ENCODE measurements at regions not wholly inside any gene's neighbourhood (a gene's known extent, or its start where the extent isn't known, plus 50 kb on each side); places are given as distances from the start of the nearest gene placed in this dataset.

DNA sequence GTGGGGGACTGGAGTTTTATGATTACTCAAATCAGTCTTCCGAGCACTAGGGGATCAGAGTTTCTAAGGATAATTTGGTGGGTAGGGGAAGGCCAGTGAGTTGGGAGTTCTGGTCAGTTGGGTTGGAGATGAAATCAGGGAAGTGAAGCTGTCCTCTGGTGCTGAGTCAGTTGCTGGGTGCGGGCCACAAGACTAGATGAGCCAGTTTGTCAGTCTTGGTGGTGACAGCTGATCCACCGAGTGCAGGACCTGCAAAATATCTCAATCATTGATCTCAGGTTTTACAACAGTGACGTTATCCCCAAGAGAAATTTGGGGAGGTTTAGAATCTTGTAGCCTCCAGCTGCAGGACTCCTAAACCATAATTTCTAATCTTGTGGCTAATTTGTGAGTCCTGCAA is 249.4 kb downstream of the FAM43A start:
- TF ChIP-seq SP1 (IDR thresholded peaks at IDR 0.05) (no peak), HDGF (IDR thresholded peaks at IDR 0.05; ENCODE audit: borderline replicate concordance) (no peak), ELF4 (IDR thresholded peaks at IDR 0.05) (no peak), FOXA1 (IDR thresholded peaks at IDR 0.05) (no peak), TARDBP (IDR thresholded peaks at IDR 0.05) (no peak), CTBP1 (IDR thresholded peaks at IDR 0.05; ENCODE audit: borderline replicate concordance) (no peak), ARNT (IDR thresholded peaks at IDR 0.05) (no peak), FOXM1 (IDR thresholded peaks at IDR 0.05; ENCODE audit: borderline replicate concordance) (no peak), LEF1 (IDR thresholded peaks at IDR 0.05; ENCODE audit: borderline replicate concordance) (no peak), FOXK2 (IDR thresholded peaks at IDR 0.05) (no peak), NFRKB (IDR thresholded peaks at IDR 0.05) (no peak), BHLHE40 (IDR thresholded peaks at IDR 0.05; ENCODE audit: borderline replicate concordance) (no peak)
- TF ChIP-seq, protein P1, sequence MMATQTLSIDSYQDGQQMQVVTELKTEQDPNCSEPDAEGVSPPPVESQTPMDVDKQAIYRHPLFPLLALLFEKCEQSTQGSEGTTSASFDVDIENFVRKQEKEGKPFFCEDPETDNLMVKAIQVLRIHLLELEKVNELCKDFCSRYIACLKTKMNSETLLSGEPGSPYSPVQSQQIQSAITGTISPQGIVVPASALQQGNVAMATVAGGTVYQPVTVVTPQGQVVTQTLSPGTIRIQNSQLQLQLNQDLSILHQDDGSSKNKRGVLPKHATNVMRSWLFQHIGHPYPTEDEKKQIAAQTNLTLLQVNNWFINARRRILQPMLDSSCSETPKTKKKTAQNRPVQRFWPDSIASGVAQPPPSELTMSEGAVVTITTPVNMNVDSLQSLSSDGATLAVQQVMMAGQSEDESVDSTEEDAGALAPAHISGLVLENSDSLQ (IDR thresholded peaks at IDR 0.05) = no peak
